WTC11 (cell line): ENCODE measurements at regions not wholly inside any gene's neighbourhood (a gene's known extent, or its start where the extent isn't known, plus 50 kb on each side); places are given as distances from the start of the nearest gene placed in this dataset.

Experiments
- CREB1 ChIP-seq: sonication (generic); formaldehyde crosslinking; IDR thresholded peaks from 2 replicates; pipeline ENCODE4 v1.8.0; 2023; ENCODE audit warnings: mild to moderate bottlenecking, missing genetic modification reagents
- CTCF ChIP-seq: fragments of 200-600 bp; IDR thresholded peaks from 2 replicates; pipeline ENCODE4 v1.8.0; 2022; ENCODE audit warnings: antibody characterized with exemption
- E2F5 ChIP-seq: sonication (generic); formaldehyde crosslinking; IDR thresholded peaks from 2 replicates; pipeline ENCODE4 v1.8.1; 2022; ENCODE audit warnings: mild to moderate bottlenecking, moderate library complexity, missing genetic modification reagents
- EMX1 ChIP-seq: fragments of 250-450 bp; sonication (Bioruptor Pico); IDR thresholded peaks from 2 replicates; pipeline ENCODE4 v1.8.0; 2021; ENCODE audit warnings: mild to moderate bottlenecking
- ETV6 ChIP-seq: sonication (generic); formaldehyde crosslinking; IDR thresholded peaks from 2 replicates; pipeline ENCODE4 v1.8.1; 2022; ENCODE audit warnings: mild to moderate bottlenecking, missing genetic modification reagents
- MYBL2 ChIP-seq: sonication (generic); formaldehyde crosslinking; IDR thresholded peaks from 2 replicates; pipeline ENCODE4 v1.8.1; 2023; ENCODE audit warnings: mild to moderate bottlenecking, moderate library complexity, missing genetic modification reagents
- NFYB ChIP-seq: sonication (generic); formaldehyde crosslinking; conservative IDR thresholded peaks from 2 replicates; pipeline ENCODE4 v1.8.0; 2022; ENCODE audit warnings: low read depth, missing genetic modification reagents
- SP1 ChIP-seq: sonication (generic); formaldehyde crosslinking; conservative IDR thresholded peaks from 2 replicates; pipeline ENCODE4 v1.8.1; 2022; ENCODE audit warnings: missing genetic modification reagents
- TEAD1 ChIP-seq: sonication (generic); formaldehyde crosslinking; IDR thresholded peaks from 2 replicates; pipeline ENCODE4 v1.8.0; 2022; ENCODE audit warnings: mild to moderate bottlenecking, missing genetic modification reagents
- ZNF317 ChIP-seq: sonication (generic); formaldehyde crosslinking; IDR thresholded peaks from 2 replicates; pipeline ENCODE4 v1.8.1; 2023; ENCODE audit warnings: low read depth, mild to moderate bottlenecking, moderate library complexity, missing genetic modification reagents, borderline replicate concordance
- TF ChIP-seq, protein P1 (sequence below): sonication (generic); formaldehyde crosslinking; IDR thresholded peaks from 2 replicates; pipeline ENCODE4 v1.8.0; 2022; ENCODE audit warnings: mild to moderate bottlenecking, missing genetic modification reagents

GRCh38 chr7:65457705-65458104 lies 84.0 kb downstream of the ZNF92 start:
- no peak for TF ChIP-seq CTCF
- TF ChIP-seq E2F5, result no peak
- no peak for TF ChIP-seq ZNF317 (CRISPR knock-in tag)
- TF ChIP-seq MYBL2 (CRISPR knock-in tag), result no peak
- TF ChIP-seq, protein P1, sequence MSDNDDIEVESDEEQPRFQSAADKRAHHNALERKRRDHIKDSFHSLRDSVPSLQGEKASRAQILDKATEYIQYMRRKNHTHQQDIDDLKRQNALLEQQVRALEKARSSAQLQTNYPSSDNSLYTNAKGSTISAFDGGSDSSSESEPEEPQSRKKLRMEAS (CRISPR knock-in tag), result no peak
- TF ChIP-seq CREB1 (CRISPR knock-in tag), result no peak
- no peak for TF ChIP-seq SP1 (CRISPR knock-in tag)
- no peak for TF ChIP-seq NFYB (CRISPR knock-in tag)
- TF ChIP-seq TEAD1, result no peak
- TF ChIP-seq EMX1 (CRISPR knock-in tag), result no peak
- no peak for TF ChIP-seq ETV6 (CRISPR knock-in tag)
